H9 (cell line): ENCODE measurements at regions not wholly inside any gene's neighbourhood (a gene's known extent, or its start where the extent isn't known, plus 50 kb on each side); places are given as distances from the start of the nearest gene placed in this dataset.

ENCODE experiments used
- DNase-seq: peaks from one replicate; pipeline ENCODE4 v3.0.0-alpha.2; 2017
- H2AFZ ChIP-seq: one replicate; pipeline ENCODE4 v1.6.1; 2013; ENCODE audit warnings: mild to moderate bottlenecking, low read length, control low read depth, moderate library complexity
- H2AK5ac ChIP-seq: 2 replicates; pipeline ENCODE4 v1.6.1; 2013; ENCODE audit warnings: low read length, control low read depth, mixed read lengths; ENCODE audit not compliant: insufficient read length
- H2BK120ac ChIP-seq: one replicate; pipeline ENCODE4 v1.6.1; 2013; ENCODE audit warnings: low read depth, mild to moderate bottlenecking, low read length, control low read depth, inconsistent platforms; ENCODE audit not compliant: poor library complexity, severe bottlenecking
- H2BK12ac ChIP-seq: 2 replicates; pipeline ENCODE4 v1.6.1; 2013; ENCODE audit warnings: low read length, control low read depth, mixed read lengths, low read depth; ENCODE audit not compliant: insufficient read length
- H2BK15ac ChIP-seq: 2 replicates; pipeline ENCODE4 v1.6.1; 2013; ENCODE audit warnings: low read depth, low read length, control low read depth
- H2BK20ac ChIP-seq: one replicate; pipeline ENCODE4 v1.6.1; 2013; ENCODE audit warnings: low read depth, mild to moderate bottlenecking, low read length, control low read depth, inconsistent platforms; ENCODE audit not compliant: poor library complexity, severe bottlenecking
- H2BK5ac ChIP-seq: 2 replicates; pipeline ENCODE4 v1.6.1; 2013; ENCODE audit warnings: low read length, control low read depth, mixed read lengths; ENCODE audit not compliant: insufficient read length
- H3K14ac ChIP-seq: 2 replicates; pipeline ENCODE4 v1.6.1; 2013; ENCODE audit warnings: low read length, control low read depth; ENCODE audit not compliant: insufficient read depth
- H3K18ac ChIP-seq: 2 replicates; pipeline ENCODE4 v1.6.1; 2013; ENCODE audit warnings: low read depth, mild to moderate bottlenecking, mixed read lengths, low read length, control low read depth; ENCODE audit not compliant: insufficient read length
- H3K23ac ChIP-seq: 2 replicates; pipeline ENCODE4 v1.6.1; 2013; ENCODE audit warnings: low read length, control low read depth, mixed read lengths, low read depth; ENCODE audit not compliant: insufficient read length
- H3K23me2 ChIP-seq: 2 replicates; pipeline ENCODE4 v1.6.1; 2013; ENCODE audit warnings: low read depth, mild to moderate bottlenecking, mixed read lengths, low read length, control low read depth; ENCODE audit not compliant: insufficient read length, poor library complexity, severe bottlenecking
- H3K27ac ChIP-seq: 2 replicates; pipeline ENCODE4 v1.5.1; 2013; ENCODE audit warnings: low read length, control low read depth, mixed read lengths, low read depth; ENCODE audit not compliant: insufficient read length
- H3K27me3 ChIP-seq: 2 replicates; pipeline ENCODE4 v1.6.1; 2013; ENCODE audit warnings: low read length, control low read depth, inconsistent platforms; ENCODE audit not compliant: insufficient read depth
- H3K4ac ChIP-seq: 2 replicates; pipeline ENCODE4 v1.6.1; 2013; ENCODE audit warnings: low read depth, mild to moderate bottlenecking, control low read depth, inconsistent platforms, low read length, moderate library complexity
- H3K4me1 ChIP-seq: 2 replicates; pipeline ENCODE4 v1.6.1; 2013; ENCODE audit warnings: low read length, control low read depth, inconsistent platforms; ENCODE audit not compliant: insufficient read depth
- H3K4me2 ChIP-seq: 2 replicates; pipeline ENCODE4 v1.6.1; 2013; ENCODE audit warnings: low read length, control low read depth, mixed read lengths; ENCODE audit not compliant: insufficient read length, insufficient read depth
- H3K56ac ChIP-seq: 2 replicates; pipeline ENCODE4 v1.6.1; 2013; ENCODE audit warnings: low read depth, mild to moderate bottlenecking, mixed read lengths, low read length, control low read depth; ENCODE audit not compliant: insufficient read length
- H3K79me1 ChIP-seq: 2 replicates; pipeline ENCODE4 v1.6.1; 2013; ENCODE audit warnings: low read depth, mild to moderate bottlenecking, moderate library complexity, low read length, control low read depth, inconsistent platforms; ENCODE audit not compliant: insufficient read depth, poor library complexity, severe bottlenecking
- H3K79me2 ChIP-seq: 2 replicates; pipeline ENCODE4 v1.6.1; 2013; ENCODE audit warnings: low read length, control low read depth, inconsistent platforms; ENCODE audit not compliant: insufficient read depth
- H3K9ac ChIP-seq: 2 replicates; pipeline ENCODE4 v1.6.1; 2013; ENCODE audit warnings: low read length, control low read depth, mixed read lengths; ENCODE audit not compliant: insufficient read length; ENCODE audit errors: extremely low read depth
- H3K9me3 ChIP-seq: one replicate; pipeline ENCODE4 v1.6.1; 2013; ENCODE audit warnings: low read depth, low read length, inconsistent platforms; ENCODE audit not compliant: control insufficient read depth
- H3T11ph ChIP-seq: one replicate; pipeline ENCODE4 v1.6.1; 2013; ENCODE audit warnings: mild to moderate bottlenecking, low read length, control low read depth, inconsistent platforms
- H4K20me1 ChIP-seq: one replicate; pipeline ENCODE4 v1.6.1; 2013; ENCODE audit not compliant: control insufficient read depth, insufficient read length, insufficient read depth
- H4K5ac ChIP-seq: 2 replicates; pipeline ENCODE4 v1.6.1; 2013; ENCODE audit warnings: low read depth, mild to moderate bottlenecking, mixed read lengths, low read length, control low read depth; ENCODE audit not compliant: insufficient read length
- H4K8ac ChIP-seq: replicated peaks from 2 replicates; pipeline ENCODE4 v1.6.1; 2013; ENCODE audit warnings: low read length, control low read depth, mixed read lengths, low read depth; ENCODE audit not compliant: insufficient read length
- H4K91ac ChIP-seq: 2 replicates; pipeline ENCODE4 v1.6.1; 2013; ENCODE audit warnings: low read depth, mild to moderate bottlenecking, moderate library complexity, mixed read lengths, low read length, control low read depth; ENCODE audit not compliant: insufficient read length
- H3K27ac Mint-ChIP-seq, 3 experiments: 2 replicates in 2 of 3; 3 replicates in 1 of 3; pipeline ENCODE4 v1.8.0; 2020 to 2021; ENCODE audit warnings: mixed read lengths in 3 of 3, mild to moderate bottlenecking in 1 of 3, moderate library complexity in 1 of 3
- H3K27me3 Mint-ChIP-seq: 2 replicates; pipeline ENCODE4 v1.8.0; 2021; ENCODE audit warnings: low read depth, mild to moderate bottlenecking, moderate library complexity, mixed read lengths
- H3K36me3 Mint-ChIP-seq, 3 experiments: 2 replicates in 2 of 3; 3 replicates in 1 of 3; pipeline ENCODE4 v1.8.0; 2020 to 2021; ENCODE audit warnings: low read depth in 3 of 3, mixed read lengths in 3 of 3; ENCODE audit not compliant: insufficient read depth in 1 of 3
- H3K4me1 Mint-ChIP-seq, 2 experiments: 2 replicates each; pipeline ENCODE4 v1.8.0; 2020; ENCODE audit warnings: mixed read lengths in 2 of 2
- H3K4me3 Mint-ChIP-seq, 2 experiments: 2 replicates in 1 of 2; 3 replicates in 1 of 2; pipeline ENCODE4 v1.8.0; 2020 to 2021; ENCODE audit warnings: mild to moderate bottlenecking in 2 of 2, mixed read lengths in 2 of 2, moderate library complexity in 1 of 2
- H3K9me3 Mint-ChIP-seq, 2 experiments: 2 replicates in 1 of 2; 3 replicates in 1 of 2; pipeline ENCODE4 v1.8.0; 2020; ENCODE audit warnings: mild to moderate bottlenecking in 2 of 2, mixed read lengths in 2 of 2, moderate library complexity in 1 of 2
- CTCF ChIP-seq: fragments of 200-600 bp; sonication (generic); conservative IDR thresholded peaks from 3 replicates; pipeline ENCODE4 v1.8.0; 2021; ENCODE audit warnings: antibody characterized with exemption, mild to moderate bottlenecking
- WGBS: extraction: QIAGEN DNeasy Blood & Tissue Kit; methylation state at CpG from one replicate; pipeline ENCODE4 v1.1.7; 2013; ENCODE audit warnings: missing lambda C conversion rate, low lambda C conversion rate, mixed read lengths; ENCODE audit not compliant: insufficient read length; ENCODE audit errors: extremely low coverage; 5-methylcytosine and 5-hydroxymethylcytosine counted together

GRCh38 chr21:18153063-18153462 lies 91.6 kb upstream of the CHODL start:
- no peaks in the 10 kb centered on the region for H4K20me1 ChIP-seq
- Mint-ChIP-seq H3K27ac (peak overlapping the region in 1 of 3 experiments; percentile 57; a peak in 2 of 7 replicates), H3K4me1 (peaks cover 19 to 23% of the 10 kb centered on the region in 2 experiments), H3K9me3 (peaks cover 5 to 6% of the 10 kb centered on the region in 2 experiments; a peak in 4 of 5 replicates), H3K4me3 (no peak overlapping the region), H3K27me3 (no peaks in the 10 kb centered on the region), H3K36me3 (peaks cover 2 to 16% (median 6%) of the 10 kb centered on the region in 3 experiments; a peak in 4 of 7 replicates)
- no peak overlapping the region for H3K14ac ChIP-seq
- no peak overlapping the region for H2BK5ac ChIP-seq
- no peaks in the 10 kb centered on the region for H3K9me3 ChIP-seq
- H3K79me1 ChIP-seq: no peaks in the 10 kb centered on the region
- no peak overlapping the region for H2BK120ac ChIP-seq
- TF ChIP-seq CTCF: no peak
- no peak overlapping the region for H3K23ac ChIP-seq
- no peak overlapping the region for H2AK5ac ChIP-seq
- H4K5ac ChIP-seq: no peak overlapping the region
- no peak overlapping the region for H3K9ac ChIP-seq
- no peak overlapping the region for H3K18ac ChIP-seq
- H4K8ac ChIP-seq: no peak overlapping the region
- H2BK12ac ChIP-seq: no peak overlapping the region
- no peak overlapping the region for H3T11ph ChIP-seq
- H3K4me2 ChIP-seq: no peak overlapping the region
- WGBS: no CpG with 5 or more reads among the region's 2 CpGs
- no peak overlapping the region for H3K4ac ChIP-seq
- peaks cover 4% of the 10 kb centered on the region; the same call in 1 of the 2 replicates for H3K4me1 ChIP-seq
- DNase-seq: no peak
- no peak overlapping the region for H2BK20ac ChIP-seq
- H2AFZ ChIP-seq: no peak overlapping the region
- no peak overlapping the region for H3K56ac ChIP-seq
- H3K27ac ChIP-seq: no peak overlapping the region
- no peak overlapping the region for H4K91ac ChIP-seq
- no peaks in the 10 kb centered on the region for H3K23me2 ChIP-seq
- no peak overlapping the region for H2BK15ac ChIP-seq
- H3K27me3 ChIP-seq: no peaks in the 10 kb centered on the region
- no peaks in the 10 kb centered on the region for H3K79me2 ChIP-seq
